SK-N-SH (cell line): ENCODE measurements at regions not wholly inside any gene's neighbourhood (a gene's known extent, or its start where the extent isn't known, plus 50 kb on each side); places are given as distances from the start of the nearest gene placed in this dataset.

ENCODE experiments used
- CHD2 ChIP-seq: fragments of 150-350 bp; IDR thresholded peaks from 2 replicates; pipeline ENCODE4 v1.6.1; 2018; ENCODE audit warnings: low read length; ENCODE audit not compliant: partially characterized antibody
- CTCF ChIP-seq: fragments of 200-600 bp; sonication (generic); IDR thresholded peaks from 2 replicates; pipeline ENCODE4 v1.6.1; 2017; ENCODE audit warnings: antibody characterized with exemption, mild to moderate bottlenecking, moderate library complexity

DNA sequence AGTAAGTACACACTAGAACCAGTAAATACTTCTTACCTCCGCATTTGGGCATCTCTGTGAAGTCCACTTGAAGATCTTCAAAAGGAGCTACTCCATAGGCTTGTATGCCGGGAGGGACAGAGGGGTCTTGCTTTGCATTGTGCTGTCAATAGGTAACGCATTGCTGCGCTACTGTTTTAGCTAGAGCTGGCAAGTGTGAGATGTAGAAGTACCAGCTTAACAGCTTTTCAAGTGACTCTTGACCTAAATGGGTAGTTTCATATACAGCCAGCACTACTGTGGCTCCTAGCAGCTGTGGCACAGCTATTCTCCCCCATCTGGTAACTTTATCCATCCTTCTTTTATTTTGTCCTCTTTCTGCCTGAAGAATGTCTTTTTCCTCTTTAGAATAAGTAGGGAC, 205.3 kb upstream of the KLF8 start:
- no peak for TF ChIP-seq CHD2
- TF ChIP-seq CTCF, result no peak
